ENCODE measurements at regions not wholly inside any gene's neighbourhood (a gene's known extent, or its start where the extent isn't known, plus 50 kb on each side); places are given as distances from the start of the nearest gene placed in this dataset.

DNA sequence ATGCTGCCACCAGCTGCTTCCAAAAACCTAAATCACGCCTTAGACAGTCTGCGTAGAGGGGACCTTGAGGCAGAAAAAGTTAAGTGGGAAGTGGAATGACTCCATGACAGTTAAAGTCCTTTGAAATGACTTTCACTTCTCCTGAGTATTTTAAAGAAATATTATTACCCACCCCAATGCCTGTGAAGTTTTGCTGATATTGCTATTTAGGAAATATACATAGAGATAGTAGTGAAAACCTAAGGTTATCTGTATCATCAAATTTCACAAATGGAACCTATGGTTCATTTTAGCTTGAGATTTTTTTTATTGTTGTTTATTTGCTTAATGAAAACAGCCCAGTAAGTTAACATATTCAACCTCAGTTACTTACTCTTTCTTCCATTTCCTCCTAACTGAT, 182.1 kb upstream of the FBXL4 start:
- ATAC-seq, result no peak
- TF ChIP-seq, protein P1, sequence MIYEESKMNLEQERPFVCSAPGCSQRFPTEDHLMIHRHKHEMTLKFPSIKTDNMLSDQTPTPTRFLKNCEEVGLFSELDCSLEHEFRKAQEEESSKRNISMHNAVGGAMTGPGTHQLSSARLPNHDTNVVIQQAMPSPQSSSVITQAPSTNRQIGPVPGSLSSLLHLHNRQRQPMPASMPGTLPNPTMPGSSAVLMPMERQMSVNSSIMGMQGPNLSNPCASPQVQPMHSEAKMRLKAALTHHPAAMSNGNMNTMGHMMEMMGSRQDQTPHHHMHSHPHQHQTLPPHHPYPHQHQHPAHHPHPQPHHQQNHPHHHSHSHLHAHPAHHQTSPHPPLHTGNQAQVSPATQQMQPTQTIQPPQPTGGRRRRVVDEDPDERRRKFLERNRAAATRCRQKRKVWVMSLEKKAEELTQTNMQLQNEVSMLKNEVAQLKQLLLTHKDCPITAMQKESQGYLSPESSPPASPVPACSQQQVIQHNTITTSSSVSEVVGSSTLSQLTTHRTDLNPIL (CRISPR knock-in tag; IDR thresholded peaks at IDR 0.05; ENCODE audit: low read depth), result no peak
- TF ChIP-seq OSR1 (CRISPR knock-in tag; IDR thresholded peaks at IDR 0.05) (no peak), GLIS3 (CRISPR knock-in tag; IDR thresholded peaks at IDR 0.05) (no peak), TOX (CRISPR knock-in tag; IDR thresholded peaks at IDR 0.05; ENCODE audit: borderline replicate concordance) (no peak), PPARA (CRISPR knock-in tag; IDR thresholded peaks at IDR 0.05; ENCODE audit: borderline replicate concordance) (no peak), ZNF565 (CRISPR knock-in tag; conservative IDR thresholded peaks at IDR 0.05; ENCODE audit: low read depth) (no peak)
- TF ChIP-seq, protein P2, sequence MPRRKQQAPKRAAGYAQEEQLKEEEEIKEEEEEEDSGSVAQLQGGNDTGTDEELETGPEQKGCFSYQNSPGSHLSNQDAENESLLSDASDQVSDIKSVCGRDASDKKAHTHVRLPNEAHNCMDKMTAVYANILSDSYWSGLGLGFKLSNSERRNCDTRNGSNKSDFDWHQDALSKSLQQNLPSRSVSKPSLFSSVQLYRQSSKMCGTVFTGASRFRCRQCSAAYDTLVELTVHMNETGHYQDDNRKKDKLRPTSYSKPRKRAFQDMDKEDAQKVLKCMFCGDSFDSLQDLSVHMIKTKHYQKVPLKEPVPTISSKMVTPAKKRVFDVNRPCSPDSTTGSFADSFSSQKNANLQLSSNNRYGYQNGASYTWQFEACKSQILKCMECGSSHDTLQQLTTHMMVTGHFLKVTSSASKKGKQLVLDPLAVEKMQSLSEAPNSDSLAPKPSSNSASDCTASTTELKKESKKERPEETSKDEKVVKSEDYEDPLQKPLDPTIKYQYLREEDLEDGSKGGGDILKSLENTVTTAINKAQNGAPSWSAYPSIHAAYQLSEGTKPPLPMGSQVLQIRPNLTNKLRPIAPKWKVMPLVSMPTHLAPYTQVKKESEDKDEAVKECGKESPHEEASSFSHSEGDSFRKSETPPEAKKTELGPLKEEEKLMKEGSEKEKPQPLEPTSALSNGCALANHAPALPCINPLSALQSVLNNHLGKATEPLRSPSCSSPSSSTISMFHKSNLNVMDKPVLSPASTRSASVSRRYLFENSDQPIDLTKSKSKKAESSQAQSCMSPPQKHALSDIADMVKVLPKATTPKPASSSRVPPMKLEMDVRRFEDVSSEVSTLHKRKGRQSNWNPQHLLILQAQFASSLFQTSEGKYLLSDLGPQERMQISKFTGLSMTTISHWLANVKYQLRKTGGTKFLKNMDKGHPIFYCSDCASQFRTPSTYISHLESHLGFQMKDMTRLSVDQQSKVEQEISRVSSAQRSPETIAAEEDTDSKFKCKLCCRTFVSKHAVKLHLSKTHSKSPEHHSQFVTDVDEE (CRISPR knock-in tag; IDR thresholded peaks at IDR 0.05), result no peak
- TF ChIP-seq, protein P3, sequence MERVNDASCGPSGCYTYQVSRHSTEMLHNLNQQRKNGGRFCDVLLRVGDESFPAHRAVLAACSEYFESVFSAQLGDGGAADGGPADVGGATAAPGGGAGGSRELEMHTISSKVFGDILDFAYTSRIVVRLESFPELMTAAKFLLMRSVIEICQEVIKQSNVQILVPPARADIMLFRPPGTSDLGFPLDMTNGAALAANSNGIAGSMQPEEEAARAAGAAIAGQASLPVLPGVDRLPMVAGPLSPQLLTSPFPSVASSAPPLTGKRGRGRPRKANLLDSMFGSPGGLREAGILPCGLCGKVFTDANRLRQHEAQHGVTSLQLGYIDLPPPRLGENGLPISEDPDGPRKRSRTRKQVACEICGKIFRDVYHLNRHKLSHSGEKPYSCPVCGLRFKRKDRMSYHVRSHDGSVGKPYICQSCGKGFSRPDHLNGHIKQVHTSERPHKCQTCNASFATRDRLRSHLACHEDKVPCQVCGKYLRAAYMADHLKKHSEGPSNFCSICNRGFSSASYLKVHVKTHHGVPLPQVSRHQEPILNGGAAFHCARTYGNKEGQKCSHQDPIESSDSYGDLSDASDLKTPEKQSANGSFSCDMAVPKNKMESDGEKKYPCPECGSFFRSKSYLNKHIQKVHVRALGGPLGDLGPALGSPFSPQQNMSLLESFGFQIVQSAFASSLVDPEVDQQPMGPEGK (CRISPR knock-in tag; IDR thresholded peaks at IDR 0.05; ENCODE audit: borderline replicate concordance), result no peak

DNA sequence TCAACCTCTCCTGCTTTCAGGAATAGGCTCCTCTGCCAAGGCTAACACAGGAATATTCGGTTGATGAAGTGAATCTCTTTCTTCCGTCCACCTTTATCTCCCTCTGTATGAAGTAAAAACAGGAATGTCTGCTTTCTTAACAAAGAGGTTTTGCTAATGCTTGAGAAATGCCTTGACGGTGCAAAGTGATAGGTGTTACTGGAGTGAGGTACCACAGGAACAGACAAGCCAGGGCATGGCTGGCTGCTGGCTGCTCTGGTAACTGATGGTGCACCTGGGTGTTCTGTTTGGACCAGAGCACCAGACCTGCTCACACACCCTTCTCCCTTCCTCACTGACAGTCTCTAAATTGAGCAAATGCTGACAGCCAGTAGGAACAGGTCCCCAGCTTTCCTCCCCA, 174.0 kb upstream of the FBXL4 start:
- TF ChIP-seq ZNF8 (CRISPR knock-in tag; IDR thresholded peaks at IDR 0.05), result no peak
- TF ChIP-seq ARNTL (CRISPR knock-in tag; IDR thresholded peaks at IDR 0.05; ENCODE audit: borderline replicate concordance, low read depth), result no peak
- TF ChIP-seq ESRRG (CRISPR knock-in tag; IDR thresholded peaks at IDR 0.05), result no peak
- no peak for TF ChIP-seq RARB (CRISPR knock-in tag; IDR thresholded peaks at IDR 0.05)
- no peak for TF ChIP-seq ZNF565 (CRISPR knock-in tag; conservative IDR thresholded peaks at IDR 0.05; ENCODE audit: low read depth)
- TF ChIP-seq, protein P1 (CRISPR knock-in tag; IDR thresholded peaks at IDR 0.05; ENCODE audit: low read depth), result no peak
- no peak for TF ChIP-seq BACH2 (CRISPR knock-in tag; IDR thresholded peaks at IDR 0.05; ENCODE audit: borderline replicate concordance)
- TF ChIP-seq CSDC2 (CRISPR knock-in tag; IDR thresholded peaks at IDR 0.05), result no peak
- TF ChIP-seq ZNF70 (CRISPR knock-in tag; IDR thresholded peaks at IDR 0.05), result no peak
- TF ChIP-seq SNAI2 (CRISPR knock-in tag; IDR thresholded peaks at IDR 0.05), result no peak
- TF ChIP-seq, protein P3 (CRISPR knock-in tag; IDR thresholded peaks at IDR 0.05; ENCODE audit: borderline replicate concordance), result no peak
- TF ChIP-seq TOX (CRISPR knock-in tag; IDR thresholded peaks at IDR 0.05; ENCODE audit: borderline replicate concordance), result no peak
- TF ChIP-seq ZFP3 (CRISPR knock-in tag; IDR thresholded peaks at IDR 0.05), result no peak
- TF ChIP-seq, protein P4, sequence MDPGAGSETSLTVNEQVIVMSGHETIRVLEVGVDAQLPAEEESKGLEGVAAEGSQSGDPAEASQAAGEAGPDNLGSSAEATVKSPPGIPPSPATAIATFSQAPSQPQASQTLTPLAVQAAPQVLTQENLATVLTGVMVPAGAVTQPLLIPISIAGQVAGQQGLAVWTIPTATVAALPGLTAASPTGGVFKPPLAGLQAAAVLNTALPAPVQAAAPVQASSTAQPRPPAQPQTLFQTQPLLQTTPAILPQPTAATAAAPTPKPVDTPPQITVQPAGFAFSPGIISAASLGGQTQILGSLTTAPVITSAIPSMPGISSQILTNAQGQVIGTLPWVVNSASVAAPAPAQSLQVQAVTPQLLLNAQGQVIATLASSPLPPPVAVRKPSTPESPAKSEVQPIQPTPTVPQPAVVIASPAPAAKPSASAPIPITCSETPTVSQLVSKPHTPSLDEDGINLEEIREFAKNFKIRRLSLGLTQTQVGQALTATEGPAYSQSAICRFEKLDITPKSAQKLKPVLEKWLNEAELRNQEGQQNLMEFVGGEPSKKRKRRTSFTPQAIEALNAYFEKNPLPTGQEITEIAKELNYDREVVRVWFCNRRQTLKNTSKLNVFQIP (CRISPR knock-in tag; IDR thresholded peaks at IDR 0.05; ENCODE audit: borderline replicate concordance, low read depth), result no peak
- no peak for TF ChIP-seq ISL1 (CRISPR knock-in tag; IDR thresholded peaks at IDR 0.05)
- TF ChIP-seq PPARA (CRISPR knock-in tag; IDR thresholded peaks at IDR 0.05; ENCODE audit: borderline replicate concordance), result no peak
- no peak for TF ChIP-seq ZC3H10 (CRISPR knock-in tag; IDR thresholded peaks at IDR 0.05)
- no peak for ATAC-seq

All from SK-N-SH treated with all-trans-retinoic acid at 6 μM for 48 hours (cell line).